ENCODE measurements at regions not wholly inside any gene's neighbourhood (a gene's known extent, or its start where the extent isn't known, plus 50 kb on each side); places are given as distances from the start of the nearest gene placed in this dataset.
"Not testable (repeated sequence)": the region's sequence is repeated elsewhere in the genome, so short reads cannot be mapped to it uniquely, and the experiment has no call there.

- DNase-seq (ENCODE audit: low read depth in 2 of 2): no peak
Measured at GRCh38 chr2:160730296-160730995, 236.8 kb upstream of the RBMS1 start.

DNA sequence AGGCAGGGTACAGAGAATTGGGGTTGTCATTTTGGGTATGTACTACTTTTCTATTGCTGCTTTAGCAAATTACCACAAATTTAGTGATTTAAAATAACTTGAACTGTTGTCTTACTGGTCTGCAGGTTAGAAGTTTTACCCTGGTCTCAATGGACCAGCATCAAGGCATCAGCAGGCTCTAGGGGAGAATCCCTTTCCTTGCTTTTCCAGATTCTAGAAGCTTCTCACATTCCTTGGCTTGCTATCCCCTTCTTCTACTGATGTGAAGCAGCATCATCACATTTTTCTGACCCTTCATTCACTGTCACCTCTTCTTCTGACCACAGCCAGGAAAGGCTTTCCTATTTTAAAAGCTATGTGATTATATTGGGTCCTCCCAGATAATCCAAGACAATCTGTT, 237.8 kb upstream of the RBMS1 start:
- no peak for DNase-seq (ENCODE audit: low read depth in 2 of 2)

GRCh38 chr2:160731856-160732255, 238.2 kb upstream of the RBMS1 start:
- no peak for DNase-seq (ENCODE audit: low read depth in 2 of 2)

DNA sequence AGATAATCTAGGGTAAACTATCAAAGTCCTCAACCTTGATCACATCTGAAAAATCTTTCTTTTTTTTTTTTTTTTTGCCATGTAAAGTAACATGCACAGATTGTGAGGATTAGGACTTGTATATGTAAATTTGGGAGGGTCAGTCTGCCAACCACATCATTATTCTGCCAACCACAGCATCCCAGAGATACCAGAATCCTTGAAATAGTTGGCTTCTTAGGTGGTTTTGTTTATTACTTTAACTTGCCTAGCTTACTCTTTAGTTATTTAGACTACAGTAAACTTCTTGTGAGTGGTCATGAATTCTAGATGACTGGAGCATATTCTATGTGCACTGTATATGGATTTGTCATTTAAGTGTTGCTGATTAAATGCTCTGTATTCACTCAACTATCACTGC, 242.1 kb upstream of the RBMS1 start:
- no peak for DNase-seq (ENCODE audit: low read depth in 2 of 2)

GRCh38 chr2:160736148-160737028, 242.8 kb upstream of the RBMS1 start:
- no peak for DNase-seq (ENCODE audit: low read depth in 2 of 2)

GRCh38 chr2:160737247-160737646, 243.6 kb upstream of the RBMS1 start:
- DNase-seq (ENCODE audit: low read depth in 2 of 2): no peak

- DNase-seq (ENCODE audit: low read depth in 2 of 2): no peak
Measured at GRCh38 chr2:160741271-160741670, 247.7 kb upstream of the RBMS1 start.

GRCh38 chr2:160741815-160742214, 248.2 kb upstream of the RBMS1 start:
- no peak for DNase-seq (ENCODE audit: low read depth in 2 of 2)

DNA sequence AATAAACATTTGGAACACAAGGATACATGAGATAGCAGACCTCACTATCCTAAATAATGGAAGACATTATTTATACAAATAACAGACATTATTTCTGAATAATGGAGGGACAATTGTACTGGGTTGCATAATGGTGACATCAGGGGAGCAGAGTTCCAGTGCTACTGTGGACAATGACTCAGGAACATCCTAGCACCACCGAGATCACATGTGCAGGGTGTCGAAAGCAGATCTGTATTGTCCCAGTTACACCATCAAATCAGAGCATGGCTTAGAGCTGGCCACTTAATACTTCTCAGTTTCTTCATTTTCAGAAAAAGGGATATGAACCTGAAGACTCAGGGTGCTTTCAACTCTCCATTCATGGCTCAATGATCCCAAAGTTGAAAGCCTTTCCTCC, 249.1 kb upstream of the RBMS1 start:
- DNase-seq (ENCODE audit: low read depth in 2 of 2): no peak

DNA sequence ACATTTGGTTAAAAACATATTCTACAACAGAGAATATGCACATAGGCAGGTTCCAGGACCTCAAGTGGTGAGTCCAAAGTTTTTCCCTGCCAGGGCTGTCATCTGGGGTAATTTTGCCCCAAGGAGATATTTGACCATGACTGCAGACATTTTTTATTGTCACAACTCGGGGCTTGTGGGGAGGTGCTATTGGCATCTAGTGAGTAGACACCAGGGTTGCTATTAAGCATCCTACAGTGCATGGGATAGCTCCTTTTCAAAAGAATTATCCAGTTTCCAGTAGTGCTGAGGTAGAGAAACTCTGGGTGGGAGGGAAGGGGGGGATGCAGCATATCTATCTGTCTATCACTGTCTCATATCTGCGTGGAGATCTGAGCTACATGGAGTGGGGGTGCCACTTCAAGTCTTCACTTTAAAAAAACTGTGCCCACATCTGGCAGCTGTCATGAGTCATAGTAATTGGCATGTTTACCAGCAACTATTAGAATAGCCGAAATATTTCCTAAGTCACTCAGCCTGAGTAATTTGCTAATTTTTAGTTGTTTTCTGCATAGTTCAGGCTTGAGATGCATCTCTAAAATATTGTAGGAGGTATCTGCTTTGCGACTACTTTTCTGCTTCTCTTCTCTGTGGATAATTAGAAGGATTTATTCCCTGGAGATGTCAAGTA, 254.0 kb upstream of the RBMS1 start:
- DNase-seq (ENCODE audit: low read depth in 2 of 2): no peak

DNA sequence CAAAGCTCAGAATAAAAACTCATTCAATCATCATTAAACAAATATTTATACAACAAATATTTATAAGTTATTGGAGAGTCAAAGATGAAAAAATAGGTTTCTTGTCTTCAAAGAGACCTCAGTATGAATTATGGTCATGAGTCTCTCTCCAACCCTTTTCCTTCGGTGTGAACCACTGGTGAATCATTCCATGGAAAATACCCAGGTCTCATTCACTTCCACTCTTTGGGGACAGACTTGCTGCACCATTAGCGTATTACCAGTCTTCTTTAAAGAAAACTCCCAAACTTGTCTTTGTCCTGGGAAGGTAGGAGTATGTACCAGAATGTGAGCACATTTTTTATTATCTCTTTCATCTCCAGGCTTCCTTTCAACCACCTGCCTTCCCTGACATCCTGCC, 257.4 kb upstream of the RBMS1 start:
- DNase-seq (ENCODE audit: low read depth in 2 of 2): no peak

DNA sequence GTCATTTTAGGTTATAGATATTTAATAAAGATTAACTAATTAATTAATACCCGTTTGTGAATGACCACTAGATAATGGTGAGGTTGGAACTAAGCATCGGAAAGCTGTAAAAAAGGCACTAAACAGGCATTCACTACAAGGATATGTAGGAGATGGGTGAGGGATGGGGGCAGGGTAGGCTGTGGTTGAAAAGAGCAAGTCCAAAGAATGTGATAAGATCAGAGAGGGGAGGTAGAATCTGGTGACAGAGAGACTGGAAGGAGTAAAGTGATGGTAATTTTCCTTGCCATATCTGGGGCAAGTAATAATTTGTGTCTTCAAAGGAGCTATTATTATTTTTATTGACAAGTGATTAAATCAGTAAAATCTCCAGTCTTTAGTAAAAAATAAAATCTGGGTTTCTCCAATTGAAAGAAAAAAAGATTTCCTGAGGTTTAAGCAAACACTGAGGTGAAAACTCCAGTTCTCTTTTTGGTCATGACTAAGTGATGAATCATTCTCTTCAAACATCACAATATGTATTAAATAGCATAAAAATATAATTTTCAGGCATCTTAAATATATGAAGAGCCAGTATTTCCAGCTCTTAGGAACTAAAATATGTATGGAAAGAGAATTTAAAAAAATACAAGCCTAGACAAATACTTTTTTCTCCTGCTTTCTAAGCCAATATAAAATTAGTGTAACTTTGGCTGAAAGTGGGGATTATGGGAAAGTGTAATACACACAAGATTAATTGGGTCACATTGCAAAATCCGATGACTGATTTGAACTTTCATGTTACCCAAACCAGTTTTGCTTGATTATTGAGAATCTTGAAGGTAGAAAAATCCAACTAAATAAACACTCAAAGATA, 259.1 kb upstream of the RBMS1 start:
- DNase-seq (ENCODE audit: low read depth in 2 of 2): no peak

DNA sequence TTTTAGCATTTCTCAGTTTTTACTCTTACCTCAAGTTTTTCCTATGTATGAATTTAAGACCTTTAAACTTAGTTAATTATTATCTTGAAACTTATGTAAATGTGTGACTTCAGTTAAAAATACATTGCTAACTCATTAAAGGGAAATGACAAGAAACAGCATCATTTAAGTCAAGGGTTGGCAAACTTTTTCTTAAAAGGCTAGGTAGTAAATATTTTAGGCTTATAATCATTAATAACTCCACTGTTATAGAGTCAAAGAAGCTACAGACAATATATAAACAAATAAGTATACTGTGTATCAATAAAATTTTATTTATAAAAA, 259.7 kb upstream of the RBMS1 start:
- no peak for DNase-seq (ENCODE audit: low read depth in 2 of 2)

- no peak for DNase-seq (ENCODE audit: low read depth in 2 of 2)
Measured at GRCh38 chr2:160753960-160754359, 260.4 kb upstream of the RBMS1 start.

GRCh38 chr2:160756481-160756880, 262.9 kb upstream of the RBMS1 start:
- no peak for DNase-seq (ENCODE audit: low read depth in 2 of 2)

- not testable (repeated sequence) for DNase-seq (ENCODE audit: low read depth in 2 of 2)
Measured at GRCh38 chr2:160762493-160763128, 269.0 kb upstream of the RBMS1 start.

GRCh38 chr2:160783474-160783873, 289.9 kb upstream of the RBMS1 start:
- no peak for DNase-seq (ENCODE audit: low read depth in 2 of 2)

DNA sequence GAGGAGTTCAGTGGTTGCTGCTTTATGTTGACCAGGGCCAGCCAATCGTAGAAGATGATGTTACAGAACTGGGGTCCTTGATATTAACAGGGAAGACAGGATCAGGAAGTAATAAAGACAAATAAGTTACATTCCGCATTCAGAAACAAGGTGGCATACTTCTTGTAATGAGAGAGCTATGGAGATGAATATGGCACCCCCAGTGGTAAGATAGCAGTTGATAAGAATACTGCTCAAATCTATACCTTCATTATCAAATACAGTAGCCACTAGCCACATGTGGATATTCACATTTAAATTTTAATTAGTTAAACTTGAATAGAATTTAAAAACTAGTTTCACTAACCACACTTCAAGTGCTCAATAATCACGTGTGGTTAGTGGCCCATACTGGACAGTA, 290.4 kb upstream of the RBMS1 start:
- DNase-seq (ENCODE audit: low read depth in 2 of 2): no peak

DNA sequence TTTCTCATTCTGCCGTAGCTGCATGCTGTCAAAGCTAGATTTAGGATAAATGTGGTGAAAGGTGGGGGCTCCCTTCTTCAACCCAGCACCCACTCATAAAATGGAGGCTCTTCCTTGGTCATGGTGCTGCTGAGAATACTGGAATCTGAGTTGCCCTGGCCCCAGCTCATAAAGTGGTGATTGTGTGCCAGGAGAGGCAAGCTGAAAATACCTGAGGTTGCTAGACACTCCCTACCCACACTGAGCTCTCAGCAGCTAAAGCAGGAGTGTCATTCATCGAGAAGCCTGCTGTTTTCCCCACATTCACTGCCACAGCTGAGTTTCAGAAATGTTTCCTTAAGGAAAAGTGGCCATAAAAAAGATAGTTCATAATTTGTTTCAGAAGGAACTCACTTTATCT, 297.1 kb upstream of the RBMS1 start:
- no peak for DNase-seq (ENCODE audit: low read depth in 2 of 2)

DNA sequence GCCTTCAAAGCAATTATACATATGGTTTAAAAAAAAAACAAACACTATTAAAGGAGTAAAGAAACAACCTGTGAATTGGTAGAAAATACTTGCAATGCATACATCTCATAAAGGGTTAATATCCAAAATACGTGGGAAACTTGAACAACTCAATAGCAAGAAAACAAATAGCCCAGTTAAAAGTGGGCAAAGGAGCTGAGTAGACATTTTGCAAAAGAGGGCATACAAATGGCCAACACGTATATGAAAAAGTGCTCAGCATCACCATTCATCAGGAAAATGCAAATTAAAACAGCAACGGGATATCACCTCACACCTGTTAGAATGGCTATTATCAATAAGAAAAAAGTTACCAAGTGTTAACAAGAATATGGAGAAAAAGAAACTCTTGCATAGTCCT, 298.3 kb upstream of the RBMS1 start:
- no peak for DNase-seq (ENCODE audit: low read depth in 2 of 2)

- DNase-seq (ENCODE audit: low read depth in 2 of 2): no peak
Measured at GRCh38 chr2:160792837-160793236, 299.2 kb upstream of the RBMS1 start.
